Omental fat pad (tissue), 3 donors: ENCODE measurements at regions not wholly inside any gene's neighbourhood (a gene's known extent, or its start where the extent isn't known, plus 50 kb on each side); places are given as distances from the start of the nearest gene placed in this dataset.
"Not testable (repeated sequence)": the region's sequence is repeated elsewhere in the genome, so short reads cannot be mapped to it uniquely, and the experiment has no call there.

Experiments used
- ATAC-seq: fragments of 150-250 bp; one replicate; pipeline ENCODE4 v1.9.1; 2016; ENCODE audit warnings: mild to moderate bottlenecking, moderate library complexity; ENCODE audit not compliant: low FRiP score
- DNase-seq: peaks from one replicate; pipeline ENCODE4 v3.0.0-alpha.2; 2019; ENCODE audit warnings: low spot score
- TF ChIP-seq, protein P1 (sequence below), 3 donors: fragments of 450-650 bp; IDR thresholded peaks; one replicate each; pipeline ENCODE4 v1.5.1; 2016 to 2017; ENCODE audit warnings: antibody characterized with exemption in 3 of 3, mild to moderate bottlenecking in 3 of 3, moderate library complexity in 2 of 3

- DNase-seq (no peak), ATAC-seq (peak; percentile 32)
- TF ChIP-seq, protein P1, sequence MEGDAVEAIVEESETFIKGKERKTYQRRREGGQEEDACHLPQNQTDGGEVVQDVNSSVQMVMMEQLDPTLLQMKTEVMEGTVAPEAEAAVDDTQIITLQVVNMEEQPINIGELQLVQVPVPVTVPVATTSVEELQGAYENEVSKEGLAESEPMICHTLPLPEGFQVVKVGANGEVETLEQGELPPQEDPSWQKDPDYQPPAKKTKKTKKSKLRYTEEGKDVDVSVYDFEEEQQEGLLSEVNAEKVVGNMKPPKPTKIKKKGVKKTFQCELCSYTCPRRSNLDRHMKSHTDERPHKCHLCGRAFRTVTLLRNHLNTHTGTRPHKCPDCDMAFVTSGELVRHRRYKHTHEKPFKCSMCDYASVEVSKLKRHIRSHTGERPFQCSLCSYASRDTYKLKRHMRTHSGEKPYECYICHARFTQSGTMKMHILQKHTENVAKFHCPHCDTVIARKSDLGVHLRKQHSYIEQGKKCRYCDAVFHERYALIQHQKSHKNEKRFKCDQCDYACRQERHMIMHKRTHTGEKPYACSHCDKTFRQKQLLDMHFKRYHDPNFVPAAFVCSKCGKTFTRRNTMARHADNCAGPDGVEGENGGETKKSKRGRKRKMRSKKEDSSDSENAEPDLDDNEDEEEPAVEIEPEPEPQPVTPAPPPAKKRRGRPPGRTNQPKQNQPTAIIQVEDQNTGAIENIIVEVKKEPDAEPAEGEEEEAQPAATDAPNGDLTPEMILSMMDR (IDR thresholded peaks at IDR 0.05) = no peak
Observed at GRCh38 chr3:162390891-162391290, 894.3 kb downstream of the OTOL1 start.

DNA sequence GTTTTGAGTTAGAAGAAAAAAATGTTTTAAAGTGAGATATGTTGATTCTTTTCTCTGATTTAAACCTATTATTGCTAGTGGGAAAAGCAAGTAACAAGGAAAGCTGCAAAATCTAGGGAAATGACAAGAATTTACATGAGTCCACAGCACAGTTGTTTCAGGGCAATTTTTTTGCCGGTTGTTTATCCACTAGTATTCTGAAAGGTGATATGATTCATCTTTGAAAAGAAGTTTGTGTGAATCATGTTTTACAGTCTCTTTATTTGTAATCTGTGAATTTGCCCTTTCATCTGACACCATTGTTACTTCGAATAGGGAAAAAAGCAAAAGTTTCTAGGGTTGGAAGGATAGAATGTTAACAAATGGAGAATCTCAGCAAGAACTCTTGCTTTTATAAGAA, 894.7 kb downstream of the OTOL1 start:
- DNase-seq = no peak
- TF ChIP-seq, protein P1 (IDR thresholded peaks at IDR 0.05) = no peak

DNA sequence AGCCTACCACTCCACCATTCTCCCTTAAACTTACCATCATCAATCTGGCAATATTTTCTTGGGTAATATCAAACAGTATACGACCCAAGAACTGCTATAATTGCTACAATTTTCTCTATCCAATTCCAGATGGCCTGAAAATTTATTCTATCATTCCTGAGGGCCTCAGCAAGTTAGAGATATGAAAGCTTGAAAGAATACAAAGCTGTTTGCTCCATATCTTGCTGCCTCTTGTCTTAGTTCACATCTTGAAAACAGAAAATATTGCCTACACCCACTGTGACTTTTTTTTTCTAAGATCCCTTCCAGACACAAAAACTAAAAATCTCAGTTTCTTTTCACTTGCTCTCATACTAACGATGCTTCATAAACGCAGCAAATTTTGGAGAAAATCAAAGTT, 898.9 kb downstream of the OTOL1 start:
- DNase-seq = no peak
- ATAC-seq = no peak
- TF ChIP-seq, protein P1 (IDR thresholded peaks at IDR 0.05) = no peak

More for the DNA sequence above, 894.7 kb downstream of the OTOL1 start:
- no peak for ATAC-seq

DNA sequence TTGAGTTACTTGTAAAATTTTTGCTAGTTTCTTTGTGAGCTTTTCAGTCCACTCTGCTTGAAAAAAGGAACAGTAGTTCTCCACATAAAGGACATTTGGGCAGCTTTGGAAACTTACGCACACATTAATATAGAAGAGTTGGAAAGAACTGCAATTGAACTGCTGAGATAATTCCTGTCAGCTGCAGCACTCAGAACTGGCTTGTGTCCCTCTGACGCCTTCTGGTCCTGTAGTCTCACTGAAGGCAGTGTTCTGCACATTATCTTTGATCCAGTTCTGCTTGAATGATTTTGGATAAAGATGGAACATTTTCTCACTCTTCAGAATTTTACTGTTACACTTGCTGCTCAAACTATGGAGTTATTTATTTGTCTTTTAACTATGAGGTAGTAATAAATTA, 901.9 kb downstream of the OTOL1 start:
- ATAC-seq (no peak), DNase-seq (no peak)
- TF ChIP-seq, protein P1 (IDR thresholded peaks at IDR 0.05) = no peak

DNA sequence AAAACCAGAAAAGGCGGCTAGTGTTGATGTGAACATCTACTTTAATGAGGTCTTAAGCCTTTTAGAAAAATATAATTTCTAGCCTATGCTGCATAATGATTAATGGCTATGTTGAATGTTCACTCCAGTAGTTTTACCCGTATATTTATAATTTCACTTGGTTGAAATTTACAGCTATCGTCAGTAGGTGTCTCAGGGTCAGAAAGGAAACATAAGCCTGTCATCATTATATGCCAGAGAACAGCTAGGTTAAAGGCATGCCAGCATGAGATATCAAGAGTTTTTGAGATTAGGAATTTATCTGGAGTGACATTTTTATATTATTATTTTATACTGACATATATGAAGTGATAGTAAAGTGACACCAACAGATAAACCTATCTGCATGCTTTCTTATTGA, 904.1 kb downstream of the OTOL1 start:
- DNase-seq (no peak), ATAC-seq (no peak)
- TF ChIP-seq, protein P1 (IDR thresholded peaks at IDR 0.05) = no peak

- DNase-seq, ATAC-seq: not testable (repeated sequence)
Observed at GRCh38 chr3:162411556-162411955, 914.9 kb downstream of the OTOL1 start.

GRCh38 chr3:162421721-162422120, 925.1 kb downstream of the OTOL1 start:
- no peak for ATAC-seq
- DNase-seq = no peak
- TF ChIP-seq, protein P1 (IDR thresholded peaks at IDR 0.05) = no peak

GRCh38 chr3:162428192-162428591, 931.6 kb downstream of the OTOL1 start:
- ATAC-seq (no peak), DNase-seq (no peak)
- TF ChIP-seq, protein P1 (IDR thresholded peaks at IDR 0.05) = no peak
